CD4-positive, alpha-beta T cell (primary cell): ENCODE measurements at regions not wholly inside any gene's neighbourhood (a gene's known extent, or its start where the extent isn't known, plus 50 kb on each side); places are given as distances from the start of the nearest gene placed in this dataset.

Experiments used
- ATAC-seq: fragments of 200-7000 bp; cut with Tn5 transposase; one replicate; pipeline ENCODE4 v1.10.0; 2022; ENCODE audit warnings: mild to moderate bottlenecking; ENCODE audit not compliant: poor library complexity
- CTCF ChIA-PET: fragments of 350-600 bp; sonication (Branson Sonifier 250); formaldehyde crosslinking; loops from one replicate; lab custom pipeline; 2021; ENCODE audit warnings: antibody characterized with exemption, inconsistent platforms; lab: Charles Lee
- POLR2A ChIA-PET: fragments of 350-600 bp; sonication (Branson Sonifier 250); formaldehyde crosslinking; loops from one replicate; lab custom pipeline; 2021; ENCODE audit warnings: antibody characterized with exemption, inconsistent platforms; lab: Charles Lee
- DNase-seq, 14 experiments: peaks; one replicate each; pipeline ENCODE4 v3.0.0-alpha.2; 2013 to 2020; ENCODE audit warnings: mixed read lengths in 2 of 14
- H3K27ac ChIP-seq, 2 donors: one replicate each; pipeline versions ENCODE4 v1.5.1 to v1.7.0; 2013; ENCODE audit warnings: low read length in 2 of 2, low read depth in 1 of 2, mild to moderate bottlenecking in 1 of 2
- H3K27me3 ChIP-seq, 2 experiments: 1 replicate in 1 of 2; 2 replicates in 1 of 2; pipeline versions ENCODE4 v1.6.1 to v1.7.0; 2013; ENCODE audit warnings: low read length in 2 of 2, control low read depth in 1 of 2, mild to moderate bottlenecking in 1 of 2, moderate library complexity in 1 of 2; ENCODE audit not compliant: insufficient read depth in 2 of 2, control insufficient read depth in 1 of 2
- H3K36me3 ChIP-seq: one replicate; pipeline ENCODE4 v1.6.1; 2013; ENCODE audit warnings: low read length, control low read depth; ENCODE audit not compliant: insufficient read depth
- H3K4me1 ChIP-seq: one replicate; pipeline ENCODE4 v1.6.1; 2013; ENCODE audit warnings: low read length, control low read depth; ENCODE audit not compliant: insufficient read depth
- H3K4me3 ChIP-seq: one replicate; pipeline ENCODE4 v1.5.1; 2013; ENCODE audit warnings: mild to moderate bottlenecking, low read length, moderate library complexity
- H3K9me3 ChIP-seq, 2 experiments: 1 replicate in 1 of 2; 2 replicates in 1 of 2; pipeline versions ENCODE4 v1.6.1 to v1.7.0; 2013; ENCODE audit warnings: low read length in 2 of 2, mild to moderate bottlenecking in 2 of 2, control low read depth in 1 of 2, moderate library complexity in 1 of 2; ENCODE audit not compliant: control insufficient read depth in 1 of 2, insufficient read depth in 1 of 2
- H3K27ac Mint-ChIP-seq: one replicate; pipeline ENCODE4 v1.8.0; 2020; ENCODE audit warnings: mixed read lengths
- H3K27me3 Mint-ChIP-seq: one replicate; pipeline ENCODE4 v1.8.0; 2021; ENCODE audit warnings: mixed read lengths
- H3K36me3 Mint-ChIP-seq: one replicate; pipeline ENCODE4 v1.8.0; 2021; ENCODE audit warnings: low read depth, mixed read lengths
- H3K4me1 Mint-ChIP-seq: one replicate; pipeline ENCODE4 v1.8.0; 2021; ENCODE audit warnings: low read depth, mixed read lengths
- H3K4me3 Mint-ChIP-seq: one replicate; pipeline ENCODE4 v1.8.0; 2020; ENCODE audit warnings: mild to moderate bottlenecking, mixed read lengths
- H3K9me3 Mint-ChIP-seq: one replicate; pipeline ENCODE4 v1.8.0; 2020; ENCODE audit warnings: mixed read lengths
- CTCF ChIP-seq: fragments of 200-600 bp; IDR thresholded peaks from one replicate; pipeline ENCODE4 v1.8.0; 2022; ENCODE audit warnings: antibody characterized with exemption, mild to moderate bottlenecking
- intact Hi-C, 2 experiments: fragments of 100-400 bp; cut with DNase I in 1 of 2; cut with micrococcal nuclease in 1 of 2; formaldehyde crosslinking; loops; one replicate each; pipeline versions ENCODE4 v1.15.1 to v1.9.0; 2023 to 2025; cut with DNase I, micrococcal nuclease

GRCh38 chrX:39398215-39398962 lies 597.1 kb downstream of the MID1IP1 start:
- Mint-ChIP-seq H3K4me1 (no peaks in the 10 kb centered on the region), H3K4me3 (no peak overlapping the region), H3K9me3 (no peaks in the 10 kb centered on the region), H3K36me3 (no peaks in the 10 kb centered on the region), H3K27me3 (no peaks in the 10 kb centered on the region), H3K27ac (no peak overlapping the region)
- ChIA-PET CTCF (no interaction called here), POLR2A (no interaction called here)
- Histone ChIP-seq H3K9me3 (no peaks in the 10 kb centered on the region), H3K27me3 (no peaks in the 10 kb centered on the region), H3K36me3 (no peaks in the 10 kb centered on the region), H3K27ac (no peak overlapping the region), H3K4me1 (no peaks in the 10 kb centered on the region), H3K4me3 (no peak overlapping the region)
- DNase-seq (no peak), ATAC-seq (no peak)
- intact Hi-C loops, result no loop called here
- TF ChIP-seq CTCF, result no peak

- Mint-ChIP-seq H3K27me3 (no peaks in the 10 kb centered on the region), H3K4me3 (no peak overlapping the region), H3K27ac (no peak overlapping the region), H3K36me3 (no peaks in the 10 kb centered on the region), H3K9me3 (no peaks in the 10 kb centered on the region), H3K4me1 (no peaks in the 10 kb centered on the region)
- H3K4me3 ChIP-seq, result no peak overlapping the region
- intact Hi-C loops, result no loop called here
- no peak for TF ChIP-seq CTCF
- ChIA-PET CTCF (no interaction called here), POLR2A (no interaction called here)
- no peaks in the 10 kb centered on the region for H3K4me1 ChIP-seq
- ATAC-seq (no peak), DNase-seq (no peak)
- no peaks in the 10 kb centered on the region for H3K9me3 ChIP-seq
- no peak overlapping the region for H3K27ac ChIP-seq
- H3K27me3 ChIP-seq, result no peaks in the 10 kb centered on the region
- no peaks in the 10 kb centered on the region for H3K36me3 ChIP-seq
These were observed 597.7 kb downstream of the MID1IP1 start for GRCh38 chrX:39398963-39399261.

GRCh38 chrX:39399387-39399786 lies 598.1 kb downstream of the MID1IP1 start:
- intact Hi-C loops, result no loop called here
- no peak overlapping the region for H3K27ac ChIP-seq
- DNase-seq, result no peak
- ATAC-seq, result no peak
- H3K4me3 ChIP-seq, result no peak overlapping the region
- ChIA-PET POLR2A (no interaction called here), CTCF (no interaction called here)
- no peak overlapping the region for H3K4me3 Mint-ChIP-seq
- H3K36me3 Mint-ChIP-seq, result no peaks in the 10 kb centered on the region
- H3K9me3 ChIP-seq, result no peaks in the 10 kb centered on the region
- H3K27me3 ChIP-seq, result no peaks in the 10 kb centered on the region
- no peaks in the 10 kb centered on the region for H3K36me3 ChIP-seq
- no peak for TF ChIP-seq CTCF
- H3K4me1 ChIP-seq, result no peaks in the 10 kb centered on the region
- no peak overlapping the region for H3K27ac Mint-ChIP-seq
- H3K27me3 Mint-ChIP-seq, result no peaks in the 10 kb centered on the region
- H3K9me3 Mint-ChIP-seq, result no peaks in the 10 kb centered on the region
- H3K4me1 Mint-ChIP-seq, result no peaks in the 10 kb centered on the region
